ENCODE measurements at regions not wholly inside any gene's neighbourhood (a gene's known extent, or its start where the extent isn't known, plus 50 kb on each side); places are given as distances from the start of the nearest gene placed in this dataset.

DNA sequence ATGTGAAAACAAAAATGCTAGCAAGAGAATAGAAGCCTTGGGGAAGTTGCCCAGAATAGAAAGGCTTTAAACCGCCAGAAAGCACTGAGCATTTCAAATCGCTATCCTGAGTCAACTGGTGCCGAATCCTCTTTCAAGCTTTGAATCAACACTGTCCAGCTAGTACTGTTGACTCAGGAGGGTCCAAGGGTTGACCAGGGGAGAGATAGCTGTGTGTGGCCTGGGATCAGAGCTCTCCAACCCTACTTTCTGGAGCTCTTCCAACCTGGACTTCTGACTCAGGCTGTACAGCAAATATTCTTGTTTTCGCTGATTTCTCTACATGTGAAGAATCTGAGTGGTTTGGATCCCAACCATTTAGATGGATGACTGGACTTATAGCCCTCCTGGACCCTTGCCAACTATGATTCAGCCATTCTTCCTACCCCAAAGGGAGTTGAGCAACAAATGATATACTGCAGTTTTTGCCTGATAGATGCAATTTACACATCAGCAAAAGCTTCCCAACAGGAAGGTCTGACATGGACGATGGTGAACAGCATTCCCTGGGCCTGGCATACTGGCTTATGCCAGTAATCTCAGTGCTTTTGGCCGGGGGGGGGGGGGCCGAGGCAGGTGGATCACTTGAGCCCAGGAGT lies 154.0 kb upstream of the SDK2 start (continued):
- TF ChIP-seq CBX2 (IDR thresholded peaks at IDR 0.05; ENCODE audit: low read depth, low read length) (no peak), CBX2 (CRISPR knock-in tag; IDR thresholded peaks at IDR 0.05; ENCODE audit: low read depth) (0 out of 2 replicates have a peak, but pooled peaks have one; percentile 48), SMAD3 (CRISPR knock-in tag; IDR thresholded peaks at IDR 0.05) (peak; percentile 92), MEF2D (CRISPR knock-in tag; IDR thresholded peaks at IDR 0.05) (peak; percentile 83), ZNF766 (CRISPR knock-in tag; IDR thresholded peaks at IDR 0.05; ENCODE audit: borderline replicate concordance) (no peak), ZNF615 (CRISPR knock-in tag; IDR thresholded peaks at IDR 0.05; ENCODE audit: borderline replicate concordance) (no peak; the same call in 1 of the 2 replicates), SOX6 (IDR thresholded peaks at IDR 0.05) (no peak), SOX6 (CRISPR knock-in tag; IDR thresholded peaks at IDR 0.05) (peak; percentile 94), ZNF121 (CRISPR knock-in tag; IDR thresholded peaks at IDR 0.05) (peak; percentile 55), EED (CRISPR knock-in tag; IDR thresholded peaks at IDR 0.05) (no peak), YEATS4 (CRISPR knock-in tag; IDR thresholded peaks at IDR 0.05; ENCODE audit: borderline replicate concordance) (no peak), RFXANK (CRISPR knock-in tag; IDR thresholded peaks at IDR 0.05) (no peak), ZNF33A (CRISPR knock-in tag; IDR thresholded peaks at IDR 0.05; ENCODE audit: borderline replicate concordance) (no peak), POLR2A (IDR thresholded peaks at IDR 0.05; ENCODE audit: insufficient read depth in 1 of 2, low read depth in 2 of 2, low read length in 2 of 2) (peak in 1 of 2 experiments; percentile 49; a peak in 1 of 4 replicates), EEA1 (CRISPR knock-in tag; IDR thresholded peaks at IDR 0.05; ENCODE audit: borderline replicate concordance) (peak; percentile 9; the same call in 1 of the 2 replicates), AKAP8 (CRISPR knock-in tag; IDR thresholded peaks at IDR 0.05) (no peak; the same call in 1 of the 2 replicates), DPF2 (CRISPR knock-in tag; IDR thresholded peaks at IDR 0.05; ENCODE audit: borderline replicate concordance, low read depth) (peak; percentile 98), CTCF (CRISPR knock-in tag; IDR thresholded peaks at IDR 0.05) (no peak), ZNF224 (CRISPR knock-in tag; IDR thresholded peaks at IDR 0.05) (no peak)
- TF ChIP-seq, protein P1, sequence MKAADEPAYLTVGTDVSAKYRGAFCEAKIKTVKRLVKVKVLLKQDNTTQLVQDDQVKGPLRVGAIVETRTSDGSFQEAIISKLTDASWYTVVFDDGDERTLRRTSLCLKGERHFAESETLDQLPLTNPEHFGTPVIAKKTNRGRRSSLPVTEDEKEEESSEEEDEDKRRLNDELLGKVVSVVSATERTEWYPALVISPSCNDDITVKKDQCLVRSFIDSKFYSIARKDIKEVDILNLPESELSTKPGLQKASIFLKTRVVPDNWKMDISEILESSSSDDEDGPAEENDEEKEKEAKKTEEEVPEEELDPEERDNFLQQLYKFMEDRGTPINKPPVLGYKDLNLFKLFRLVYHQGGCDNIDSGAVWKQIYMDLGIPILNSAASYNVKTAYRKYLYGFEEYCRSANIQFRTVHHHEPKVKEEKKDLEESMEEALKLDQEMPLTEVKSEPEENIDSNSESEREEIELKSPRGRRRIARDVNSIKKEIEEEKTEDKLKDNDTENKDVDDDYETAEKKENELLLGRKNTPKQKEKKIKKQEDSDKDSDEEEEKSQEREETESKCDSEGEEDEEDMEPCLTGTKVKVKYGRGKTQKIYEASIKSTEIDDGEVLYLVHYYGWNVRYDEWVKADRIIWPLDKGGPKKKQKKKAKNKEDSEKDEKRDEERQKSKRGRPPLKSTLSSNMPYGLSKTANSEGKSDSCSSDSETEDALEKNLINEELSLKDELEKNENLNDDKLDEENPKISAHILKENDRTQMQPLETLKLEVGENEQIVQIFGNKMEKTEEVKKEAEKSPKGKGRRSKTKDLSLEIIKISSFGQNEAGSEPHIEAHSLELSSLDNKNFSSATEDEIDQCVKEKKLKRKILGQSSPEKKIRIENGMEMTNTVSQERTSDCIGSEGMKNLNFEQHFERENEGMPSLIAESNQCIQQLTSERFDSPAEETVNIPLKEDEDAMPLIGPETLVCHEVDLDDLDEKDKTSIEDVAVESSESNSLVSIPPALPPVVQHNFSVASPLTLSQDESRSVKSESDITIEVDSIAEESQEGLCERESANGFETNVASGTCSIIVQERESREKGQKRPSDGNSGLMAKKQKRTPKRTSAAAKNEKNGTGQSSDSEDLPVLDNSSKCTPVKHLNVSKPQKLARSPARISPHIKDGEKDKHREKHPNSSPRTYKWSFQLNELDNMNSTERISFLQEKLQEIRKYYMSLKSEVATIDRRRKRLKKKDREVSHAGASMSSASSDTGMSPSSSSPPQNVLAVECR (CRISPR knock-in tag; IDR thresholded peaks at IDR 0.05; ENCODE audit: borderline replicate concordance) = peak; percentile 32; the same call in 1 of the 2 replicates
- TF ChIP-seq, protein P2, sequence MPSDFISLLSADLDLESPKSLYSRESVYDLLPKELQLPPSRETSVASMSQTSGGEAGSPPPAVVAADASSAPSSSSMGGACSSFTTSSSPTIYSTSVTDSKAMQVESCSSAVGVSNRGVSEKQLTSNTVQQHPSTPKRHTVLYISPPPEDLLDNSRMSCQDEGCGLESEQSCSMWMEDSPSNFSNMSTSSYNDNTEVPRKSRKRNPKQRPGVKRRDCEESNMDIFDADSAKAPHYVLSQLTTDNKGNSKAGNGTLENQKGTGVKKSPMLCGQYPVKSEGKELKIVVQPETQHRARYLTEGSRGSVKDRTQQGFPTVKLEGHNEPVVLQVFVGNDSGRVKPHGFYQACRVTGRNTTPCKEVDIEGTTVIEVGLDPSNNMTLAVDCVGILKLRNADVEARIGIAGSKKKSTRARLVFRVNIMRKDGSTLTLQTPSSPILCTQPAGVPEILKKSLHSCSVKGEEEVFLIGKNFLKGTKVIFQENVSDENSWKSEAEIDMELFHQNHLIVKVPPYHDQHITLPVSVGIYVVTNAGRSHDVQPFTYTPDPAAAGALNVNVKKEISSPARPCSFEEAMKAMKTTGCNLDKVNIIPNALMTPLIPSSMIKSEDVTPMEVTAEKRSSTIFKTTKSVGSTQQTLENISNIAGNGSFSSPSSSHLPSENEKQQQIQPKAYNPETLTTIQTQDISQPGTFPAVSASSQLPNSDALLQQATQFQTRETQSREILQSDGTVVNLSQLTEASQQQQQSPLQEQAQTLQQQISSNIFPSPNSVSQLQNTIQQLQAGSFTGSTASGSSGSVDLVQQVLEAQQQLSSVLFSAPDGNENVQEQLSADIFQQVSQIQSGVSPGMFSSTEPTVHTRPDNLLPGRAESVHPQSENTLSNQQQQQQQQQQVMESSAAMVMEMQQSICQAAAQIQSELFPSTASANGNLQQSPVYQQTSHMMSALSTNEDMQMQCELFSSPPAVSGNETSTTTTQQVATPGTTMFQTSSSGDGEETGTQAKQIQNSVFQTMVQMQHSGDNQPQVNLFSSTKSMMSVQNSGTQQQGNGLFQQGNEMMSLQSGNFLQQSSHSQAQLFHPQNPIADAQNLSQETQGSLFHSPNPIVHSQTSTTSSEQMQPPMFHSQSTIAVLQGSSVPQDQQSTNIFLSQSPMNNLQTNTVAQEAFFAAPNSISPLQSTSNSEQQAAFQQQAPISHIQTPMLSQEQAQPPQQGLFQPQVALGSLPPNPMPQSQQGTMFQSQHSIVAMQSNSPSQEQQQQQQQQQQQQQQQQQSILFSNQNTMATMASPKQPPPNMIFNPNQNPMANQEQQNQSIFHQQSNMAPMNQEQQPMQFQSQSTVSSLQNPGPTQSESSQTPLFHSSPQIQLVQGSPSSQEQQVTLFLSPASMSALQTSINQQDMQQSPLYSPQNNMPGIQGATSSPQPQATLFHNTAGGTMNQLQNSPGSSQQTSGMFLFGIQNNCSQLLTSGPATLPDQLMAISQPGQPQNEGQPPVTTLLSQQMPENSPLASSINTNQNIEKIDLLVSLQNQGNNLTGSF (CRISPR knock-in tag; IDR thresholded peaks at IDR 0.05) = no peak

Data from HepG2 (cell line).